ENCODE measurements at regions not wholly inside any gene's neighbourhood (a gene's known extent, or its start where the extent isn't known, plus 50 kb on each side); places are given as distances from the start of the nearest gene placed in this dataset.
"Not testable (repeated sequence)": the region's sequence is repeated elsewhere in the genome, so short reads cannot be mapped to it uniquely, and the experiment has no call there.

DNA sequence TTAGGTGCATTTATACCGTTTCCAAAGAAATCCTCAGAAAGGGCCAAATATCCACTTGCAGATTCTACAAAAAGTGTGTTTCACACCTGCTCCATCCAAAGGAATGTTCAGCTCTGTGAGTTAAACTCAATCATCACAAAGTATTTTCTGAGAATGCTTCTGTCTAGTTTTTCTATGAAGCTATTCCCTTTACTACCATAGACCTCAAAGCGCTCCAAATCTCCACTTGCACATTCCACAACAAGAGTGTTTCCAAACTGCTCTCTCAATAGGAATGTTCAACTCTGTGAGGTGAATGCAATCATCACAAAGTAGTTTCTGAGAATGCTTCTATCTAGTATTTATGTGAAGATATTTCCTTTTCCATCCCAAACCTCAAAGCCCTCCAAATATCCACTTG is 412.7 kb upstream of the WSB1 start:
- not testable (repeated sequence) for DNase-seq

DNA sequence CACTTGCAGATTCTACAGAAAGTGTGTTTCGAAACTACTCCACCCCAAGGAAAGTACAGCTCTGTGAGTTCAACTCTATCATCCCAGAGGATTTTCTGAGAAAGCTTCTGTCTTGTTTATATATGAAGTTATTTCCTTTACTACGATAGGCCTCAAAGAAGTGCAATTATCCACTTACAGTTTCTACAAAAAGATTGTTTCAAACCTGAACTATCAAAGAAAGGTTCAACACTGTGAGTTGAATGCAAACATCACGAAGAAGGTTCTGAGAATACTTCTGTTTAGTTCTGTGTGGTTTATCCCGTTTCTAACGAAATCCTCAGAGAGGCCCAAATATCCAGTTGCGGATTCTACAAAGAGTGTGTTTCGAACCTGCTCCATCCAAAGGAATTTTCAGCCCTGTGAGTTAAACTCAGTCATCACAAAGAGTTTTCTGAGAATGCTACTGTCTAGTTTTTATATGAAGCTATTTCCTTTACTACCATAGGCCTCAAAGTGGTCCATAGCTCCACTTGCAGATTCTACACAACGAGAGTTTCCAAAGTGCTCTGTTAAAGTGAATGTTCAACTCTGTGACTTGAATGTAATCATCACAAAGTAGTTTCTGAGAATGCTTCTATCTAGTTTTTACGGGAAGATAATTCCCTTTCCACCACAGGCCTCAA is 411.7 kb upstream of the WSB1 start:
- not testable (repeated sequence) for DNase-seq

DNA sequence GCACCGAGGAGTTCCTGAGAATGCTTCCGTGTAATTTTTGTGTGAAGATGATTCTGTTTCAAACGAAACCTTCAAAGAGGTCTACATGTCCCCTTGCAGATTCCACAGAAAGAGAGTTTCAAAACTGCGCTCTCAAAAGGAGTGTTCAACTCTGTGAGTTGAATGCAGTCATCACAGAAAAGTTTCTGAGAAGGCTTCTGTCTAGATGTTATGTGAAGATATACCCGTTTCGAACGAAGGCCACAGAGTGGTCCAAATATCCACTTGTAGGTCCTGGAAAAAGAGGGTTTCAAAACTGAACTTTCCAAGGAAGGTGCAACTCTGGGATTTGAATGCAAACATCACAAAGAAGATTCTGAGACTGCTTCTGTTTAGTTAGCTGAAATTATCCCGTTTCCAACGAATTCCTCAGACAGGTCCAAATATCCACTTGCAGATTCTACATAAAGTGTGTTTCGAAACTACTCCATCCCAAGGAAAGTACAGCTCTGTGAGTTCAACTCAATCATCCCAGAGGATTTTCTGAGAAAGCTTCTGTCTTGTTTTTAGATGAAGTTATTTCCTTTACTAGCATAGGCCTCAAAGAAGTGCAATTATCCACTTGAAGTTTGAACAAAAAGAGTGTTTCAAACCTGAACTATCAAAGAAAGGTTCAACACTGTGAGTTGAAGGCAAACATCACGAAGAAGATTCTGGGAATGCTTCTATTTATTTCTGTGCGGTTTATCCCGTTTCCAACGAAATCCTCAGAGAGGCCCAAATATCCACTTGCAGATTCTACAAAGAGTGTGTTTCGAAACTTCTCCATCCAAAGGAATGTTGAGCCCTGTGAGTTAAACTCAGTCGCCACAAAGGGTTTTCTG is 409.8 kb upstream of the WSB1 start:
- not testable (repeated sequence) for DNase-seq

DNA sequence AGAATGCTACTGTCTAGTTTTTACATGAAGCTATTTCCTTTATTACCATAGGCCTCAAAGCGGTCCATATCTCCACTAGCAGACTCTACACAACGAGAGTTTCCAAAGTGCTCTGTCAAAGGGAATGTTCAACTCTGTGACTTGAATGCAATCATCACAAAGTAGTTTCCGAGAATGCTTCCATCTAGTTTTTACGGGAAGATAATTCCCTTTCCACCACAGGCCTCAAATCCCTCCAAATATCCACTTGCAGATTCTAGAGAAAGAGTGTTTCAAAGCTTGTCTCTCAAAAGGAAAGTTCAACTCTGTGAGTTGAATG is 409.2 kb upstream of the WSB1 start:
- DNase-seq, result not testable (repeated sequence)

DNA sequence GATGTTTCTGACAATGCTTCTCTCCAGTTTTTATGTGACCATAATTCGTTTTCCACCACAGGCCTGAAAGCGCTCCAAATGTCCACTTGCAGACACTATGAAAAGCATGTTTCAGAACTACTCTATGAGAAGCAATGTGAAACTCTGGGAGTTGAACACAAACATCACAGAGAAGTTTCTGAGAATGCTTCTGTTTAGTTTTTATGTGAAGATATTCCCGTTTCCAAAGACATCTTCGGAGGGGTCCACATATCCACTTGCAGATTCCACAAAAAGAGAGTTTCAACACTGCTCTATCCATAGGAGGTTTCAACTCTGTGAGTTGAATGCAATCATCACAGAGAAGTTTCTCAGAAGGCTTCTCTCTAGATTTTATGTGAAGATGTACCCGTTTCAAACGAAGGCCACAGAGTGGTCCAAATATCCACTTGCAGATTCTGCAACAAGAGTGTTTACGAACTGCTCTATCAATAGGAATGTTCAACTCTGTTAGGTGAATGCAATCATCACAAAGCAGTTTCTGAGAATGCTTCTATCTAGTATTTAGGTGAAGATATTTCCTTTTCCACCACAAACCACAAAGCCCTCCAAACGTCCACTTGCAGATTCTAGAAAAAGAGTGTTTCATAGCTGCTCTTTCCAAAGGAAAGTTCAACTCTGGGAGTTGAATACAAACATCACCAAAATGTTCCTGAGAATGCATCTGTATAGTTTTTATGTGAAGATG is 408.5 kb upstream of the WSB1 start:
- peak; percentile 1 to 67 for DNase-seq

Measured in CD4-positive, alpha-beta T cell treated with Interferon alpha-2 for 1 hour (primary cell).